HCT116 (cell line): ENCODE measurements at regions not wholly inside any gene's neighbourhood (a gene's known extent, or its start where the extent isn't known, plus 50 kb on each side); places are given as distances from the start of the nearest gene placed in this dataset.
A peak's percentile ranks its signal among the peaks of the same experiment; 100 is the strongest.

Experiments used
- ATAC-seq: fragments of 200-7000 bp; cut with Tn5 transposase; 2 replicates; pipeline ENCODE4 v1.9.1; 2020; ENCODE audit warnings: mild to moderate bottlenecking, moderate library complexity
- BruUV-seq: library from RNA; stranded (reverse); fragments of 400-500 nt; replicated peaks from 2 replicates; lab custom pipeline; 2021; lab: Mats Ljungman, UMichigan
- CTCF ChIA-PET: fragments of 300-600 bp; sonication (Branson Sonifier 250); formaldehyde crosslinking; loops from one replicate; lab custom pipeline; 2021; ENCODE audit warnings: antibody characterized with exemption; lab: Charles Lee
- POLR2A ChIA-PET: fragments of 300-600, 350-600 bp; sonication (Branson Sonifier 250); formaldehyde crosslinking; loops from one replicate; lab custom pipeline; 2021; ENCODE audit warnings: antibody characterized with exemption; lab: Charles Lee
- RAD21 ChIA-PET, 2 experiments: fragments of 300-600 bp; sonication (Branson Sonifier 250); formaldehyde crosslinking; loops; one replicate each; lab custom pipeline; 2023; ENCODE audit warnings: low total read pairs in 2 of 2; ENCODE audit not compliant: uncharacterized antibody in 2 of 2, unreplicated experiment in 2 of 2, low non-redundant PET in 1 of 2; lab: Charles Lee
- DNase-seq: peaks from one replicate; pipeline ENCODE4 v3.0.0-alpha.2; 2010; ENCODE audit warnings: low read depth, low spot score
- H2AFZ ChIP-seq: fragments of 200-600 bp; shearing (Covaris generic), sonication (generic); 2 replicates; pipeline ENCODE4 v1.6.1; 2017; ENCODE audit warnings: low read depth, mixed run types, mixed read lengths, antibody characterized with exemption, low read length; ENCODE audit not compliant: poor library complexity, severe bottlenecking
- H3K27ac ChIP-seq: 2 replicates; pipeline ENCODE4 v1.5.1; 2012; ENCODE audit warnings: low read depth, low read length
- H3K27me3 ChIP-seq: fragments of 200-600 bp; sonication (generic); 2 replicates; pipeline ENCODE4 v1.6.1; 2016; ENCODE audit warnings: mixed run types, low read length, mixed read lengths; ENCODE audit not compliant: insufficient read depth
- H3K36me3 ChIP-seq, 2 experiments: fragments of 200-500 bp in 1 of 2; fragments of 200-600 bp in 1 of 2; sonication (Bioruptor generic) in 1 of 2; sonication (generic) in 1 of 2; 2 replicates each; pipeline versions ENCODE4 v1.5.1 to v1.6.1; 2014 to 2016; ENCODE audit warnings: low read length in 2 of 2, inconsistent platforms in 1 of 2, mixed read lengths in 1 of 2, mixed run types in 1 of 2; ENCODE audit not compliant: insufficient read depth in 2 of 2, control insufficient read depth in 1 of 2
- H3K4me1 ChIP-seq, 2 experiments: fragments of 200-600 bp in 1 of 2; sonication (generic) in 1 of 2; 2 replicates each; pipeline versions ENCODE4 v1.5.1 to v1.6.1; 2012 to 2017; ENCODE audit warnings: low read length in 2 of 2, inconsistent platforms in 1 of 2, mild to moderate bottlenecking in 1 of 2, mixed read lengths in 1 of 2, mixed run types in 1 of 2, moderate library complexity in 1 of 2; ENCODE audit not compliant: insufficient read depth in 2 of 2, control insufficient read depth in 1 of 2
- H3K4me2 ChIP-seq: fragments of 200-600 bp; sonication (generic); 2 replicates; pipeline ENCODE4 v1.6.1; 2017; ENCODE audit warnings: mixed run types, low read length, mixed read lengths
- H3K4me3 ChIP-seq, 2 experiments: fragments of 200-600 bp in 1 of 2; sonication (generic) in 1 of 2; replicated peaks in 1 of 2; 2 replicates each; pipeline ENCODE4 v1.5.1; 2011 to 2016; ENCODE audit warnings: low read length in 2 of 2, control low read depth in 1 of 2, low read depth in 1 of 2, mild to moderate bottlenecking in 1 of 2, mixed read lengths in 1 of 2, mixed run types in 1 of 2
- H3K79me2 ChIP-seq: fragments of 200-600 bp; sonication (generic); 2 replicates; pipeline ENCODE4 v1.6.1; 2017; ENCODE audit warnings: mild to moderate bottlenecking, mixed run types, low read length, moderate library complexity, mixed read lengths; ENCODE audit not compliant: insufficient read depth
- H3K9ac ChIP-seq: fragments of 200-600 bp; sonication (generic); 2 replicates; pipeline ENCODE4 v1.6.1; 2016; ENCODE audit warnings: low read length, mixed read lengths
- H3K9me2 ChIP-seq: fragments of 200-600 bp; sonication (generic), shearing (Covaris generic); 2 replicates; pipeline ENCODE4 v1.6.1; 2017; ENCODE audit warnings: mixed run types, mild to moderate bottlenecking, moderate library complexity; ENCODE audit not compliant: insufficient read depth
- H3K9me3 ChIP-seq, 2 experiments: fragments of 200-500 bp in 1 of 2; fragments of 200-600 bp in 1 of 2; sonication (Bioruptor generic) in 1 of 2; sonication (generic) in 1 of 2; 2 replicates each; pipeline ENCODE4 v1.6.1; 2014 to 2017; ENCODE audit warnings: low read length in 2 of 2, mixed read lengths in 2 of 2, inconsistent platforms in 1 of 2, low read depth in 1 of 2, mild to moderate bottlenecking in 1 of 2, mixed run types in 1 of 2, moderate library complexity in 1 of 2; ENCODE audit not compliant: control insufficient read depth in 1 of 2, insufficient read depth in 1 of 2
- H4K20me1 ChIP-seq: fragments of 200-600 bp; sonication (generic), shearing (Covaris generic); 2 replicates; pipeline ENCODE4 v1.6.1; 2017; ENCODE audit warnings: mixed run types, mild to moderate bottlenecking, moderate library complexity; ENCODE audit not compliant: insufficient read depth
- CBX3 ChIP-seq: IDR thresholded peaks from 2 replicates; pipeline ENCODE4 v1.6.1; 2012; ENCODE audit warnings: low read depth
- EZH2phosphoT487 ChIP-seq: fragments of 200-600 bp; IDR thresholded peaks from 2 replicates; pipeline ENCODE4 v1.6.1; 2018; ENCODE audit warnings: antibody characterized with exemption, borderline replicate concordance
- POLR2A ChIP-seq: IDR thresholded peaks from 2 replicates; pipeline ENCODE4 v1.7.0; 2011; ENCODE audit warnings: borderline replicate concordance; ENCODE audit not compliant: insufficient read depth, insufficient read length; ENCODE audit errors: extremely low read depth
- SIN3A ChIP-seq: IDR thresholded peaks from 2 replicates; pipeline ENCODE4 v1.6.1; 2012; ENCODE audit warnings: low read depth
- YY1 ChIP-seq: IDR thresholded peaks from 2 replicates; pipeline ENCODE4 v1.6.1; 2011; ENCODE audit warnings: low read length, low read depth, moderate library complexity, mild to moderate bottlenecking; ENCODE audit not compliant: insufficient replicate concordance; ENCODE audit errors: extremely low read depth
- ZFX ChIP-seq: fragments of 450-650 bp; IDR thresholded peaks from 2 replicates; pipeline ENCODE4 v1.6.1; 2017
- ZNF274 ChIP-seq: fragments of 200-500 bp; sonication (Bioruptor generic); IDR thresholded peaks from 2 replicates; pipeline ENCODE4 v1.6.1; 2014; ENCODE audit warnings: mild to moderate bottlenecking, low read depth, low read length, inconsistent platforms
- intact Hi-C: fragments of 100-400 bp; cut with micrococcal nuclease; formaldehyde crosslinking; loops from 2 replicates; pipeline ENCODE4 v1.10.0; 2022
- TF ChIP-seq, protein P1 (sequence below), 3 experiments: fragments of 200-600 bp in 1 of 3; sonication (generic) in 1 of 3; IDR thresholded peaks in 2 of 3; conservative IDR thresholded peaks in 1 of 3; 2 replicates each; pipeline ENCODE4 v1.5.1; 2012 to 2017; ENCODE audit warnings: low read depth in 2 of 3, low read length in 2 of 3, antibody characterized with exemption in 1 of 3, borderline replicate concordance in 1 of 3, control low read depth in 1 of 3, mild to moderate bottlenecking in 1 of 3, mixed read lengths in 1 of 3, mixed run types in 1 of 3, moderate library complexity in 1 of 3; ENCODE audit not compliant: insufficient read depth in 1 of 3
- TF ChIP-seq, protein P2 (sequence below): IDR thresholded peaks from 2 replicates; pipeline ENCODE4 v1.6.1; 2012

DNA sequence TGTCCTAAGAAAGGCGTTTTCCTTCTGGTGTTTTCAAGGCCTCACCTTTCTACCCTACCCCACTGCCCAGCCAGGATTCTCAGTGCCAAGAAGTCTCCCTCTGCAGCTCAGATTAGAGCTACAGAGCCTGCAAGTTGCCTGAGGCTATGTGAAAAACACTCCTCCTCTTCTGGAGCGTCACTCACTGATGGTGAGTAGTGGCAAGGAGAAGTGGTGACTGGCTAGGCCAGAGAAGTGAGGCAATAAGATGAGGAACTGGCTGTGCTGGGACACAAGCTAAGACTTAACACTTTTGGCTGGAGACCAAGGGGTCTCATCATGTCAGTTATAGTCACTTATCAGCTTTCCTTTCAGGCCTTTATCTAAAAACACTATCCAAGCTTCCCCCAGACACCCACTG is 86.7 kb upstream of the PRKAR2B start:
- no peak overlapping the region for H3K4me3 ChIP-seq
- intact Hi-C loops, result no loop called here
- ChIA-PET RAD21 (no interaction called here), CTCF (interaction anchor here (1.0 kb wide), 1 partner anchor 10 kb away, joined by 3 read pairs; no protein-coding TSS in a partner anchor), POLR2A (no interaction called here)
- no peak overlapping the region for H3K9ac ChIP-seq
- no peaks in the 10 kb centered on the region for H3K9me3 ChIP-seq
- H3K79me2 ChIP-seq, result no peaks in the 10 kb centered on the region
- no peak overlapping the region for H3K27ac ChIP-seq
- H3K9me2 ChIP-seq, result no peaks in the 10 kb centered on the region
- TF ChIP-seq EZH2phosphoT487 (no peak), YY1 (no peak), SIN3A (no peak), POLR2A (no peak), CBX3 (no peak), ZNF274 (no peak), ZFX (no peak)
- TF ChIP-seq, protein P1, sequence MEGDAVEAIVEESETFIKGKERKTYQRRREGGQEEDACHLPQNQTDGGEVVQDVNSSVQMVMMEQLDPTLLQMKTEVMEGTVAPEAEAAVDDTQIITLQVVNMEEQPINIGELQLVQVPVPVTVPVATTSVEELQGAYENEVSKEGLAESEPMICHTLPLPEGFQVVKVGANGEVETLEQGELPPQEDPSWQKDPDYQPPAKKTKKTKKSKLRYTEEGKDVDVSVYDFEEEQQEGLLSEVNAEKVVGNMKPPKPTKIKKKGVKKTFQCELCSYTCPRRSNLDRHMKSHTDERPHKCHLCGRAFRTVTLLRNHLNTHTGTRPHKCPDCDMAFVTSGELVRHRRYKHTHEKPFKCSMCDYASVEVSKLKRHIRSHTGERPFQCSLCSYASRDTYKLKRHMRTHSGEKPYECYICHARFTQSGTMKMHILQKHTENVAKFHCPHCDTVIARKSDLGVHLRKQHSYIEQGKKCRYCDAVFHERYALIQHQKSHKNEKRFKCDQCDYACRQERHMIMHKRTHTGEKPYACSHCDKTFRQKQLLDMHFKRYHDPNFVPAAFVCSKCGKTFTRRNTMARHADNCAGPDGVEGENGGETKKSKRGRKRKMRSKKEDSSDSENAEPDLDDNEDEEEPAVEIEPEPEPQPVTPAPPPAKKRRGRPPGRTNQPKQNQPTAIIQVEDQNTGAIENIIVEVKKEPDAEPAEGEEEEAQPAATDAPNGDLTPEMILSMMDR (IDR thresholded peaks at IDR 0.05 in 2 of 3, conservative IDR thresholded peaks at IDR 0.05 in 1 of 3; ENCODE audit: borderline replicate concordance in 1 of 3, insufficient read depth in 1 of 3, low read depth in 2 of 3, low read length in 2 of 3), result no peak
- TF ChIP-seq, protein P2, sequence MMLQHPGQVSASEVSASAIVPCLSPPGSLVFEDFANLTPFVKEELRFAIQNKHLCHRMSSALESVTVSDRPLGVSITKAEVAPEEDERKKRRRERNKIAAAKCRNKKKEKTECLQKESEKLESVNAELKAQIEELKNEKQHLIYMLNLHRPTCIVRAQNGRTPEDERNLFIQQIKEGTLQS, result no peak
- no peak overlapping the region for H2AFZ ChIP-seq
- H4K20me1 ChIP-seq, result no peaks in the 10 kb centered on the region
- ATAC-seq (no peak), DNase-seq (no peak)
- H3K4me2 ChIP-seq, result no peak overlapping the region
- no peaks in the 10 kb centered on the region for H3K27me3 ChIP-seq
- BruUV-seq, result no TSS peak
- no peaks in the 10 kb centered on the region for H3K4me1 ChIP-seq
- H3K36me3 ChIP-seq, result no peaks in the 10 kb centered on the region

DNA sequence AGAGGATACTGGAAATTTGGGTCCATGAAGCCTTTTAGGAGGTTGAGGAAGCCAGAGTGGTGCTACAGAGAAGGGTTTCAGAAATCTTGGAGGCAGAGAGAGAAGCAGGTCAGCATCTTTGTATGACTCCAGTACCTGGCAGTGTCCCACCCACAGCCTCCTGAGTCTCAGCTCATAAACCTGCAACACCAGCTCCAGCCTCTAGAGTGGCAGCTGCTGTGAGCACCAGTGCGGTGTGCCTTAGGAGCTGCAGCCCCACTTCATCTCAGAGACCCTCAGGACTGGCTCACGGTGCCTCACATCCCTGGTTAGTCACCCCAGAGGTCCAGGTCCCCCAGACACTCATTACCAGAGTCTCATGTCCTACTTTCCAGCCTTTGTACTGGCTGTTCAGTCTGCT is 84.8 kb upstream of the PRKAR2B start:
- TF ChIP-seq YY1, result no peak
- TF ChIP-seq, protein P1 (IDR thresholded peaks at IDR 0.05 in 2 of 3, conservative IDR thresholded peaks at IDR 0.05 in 1 of 3; ENCODE audit: borderline replicate concordance in 1 of 3, insufficient read depth in 1 of 3, low read depth in 2 of 3, low read length in 2 of 3), result peak in 2 of 3 experiments; percentile 52 to 61; a peak in 3 of 6 replicates
- no peaks in the 10 kb centered on the region for H3K36me3 ChIP-seq
- ChIA-PET POLR2A (no interaction called here), CTCF (interaction anchor here (1.2 to 1.3 kb wide), 3 partner anchors 13 to 921 kb away, joined by 3 to 14 read pairs (median 3); no protein-coding TSS in a partner anchor), RAD21 (no interaction called here)
- H3K79me2 ChIP-seq, result no peaks in the 10 kb centered on the region
- no peak overlapping the region for H3K27ac ChIP-seq
- H3K9me3 ChIP-seq, result no peaks in the 10 kb centered on the region
- no peak overlapping the region for H3K4me3 ChIP-seq
- intact Hi-C loops, result no loop called here
- no peak overlapping the region for H2AFZ ChIP-seq
- no TSS peak for BruUV-seq
- H3K4me1 ChIP-seq, result no peaks in the 10 kb centered on the region
- H4K20me1 ChIP-seq, result no peaks in the 10 kb centered on the region
- no peaks in the 10 kb centered on the region for H3K9me2 ChIP-seq
- no peaks in the 10 kb centered on the region for H3K27me3 ChIP-seq
- no peak for DNase-seq
- ATAC-seq, result peak; percentile 99
- H3K9ac ChIP-seq, result no peak overlapping the region
- no peak overlapping the region for H3K4me2 ChIP-seq
